PC-9 (cell line): ENCODE measurements at regions not wholly inside any gene's neighbourhood (a gene's known extent, or its start where the extent isn't known, plus 50 kb on each side); places are given as distances from the start of the nearest gene placed in this dataset.

Source experiments
- BruUV-seq: library from RNA; stranded (reverse); fragments of 400-500 nt; replicated peaks from 2 replicates; lab custom pipeline; 2021; lab: Mats Ljungman, UMichigan
- CTCF ChIA-PET: fragments of 300-600 bp; sonication (Branson Sonifier 250); formaldehyde crosslinking; loops from one replicate; lab custom pipeline; 2022; ENCODE audit warnings: antibody characterized with exemption; lab: Charles Lee
- POLR2A ChIA-PET: fragments of 300-600 bp; sonication (Branson Sonifier 250); formaldehyde crosslinking; loops from one replicate; lab custom pipeline; 2022; ENCODE audit warnings: antibody characterized with exemption; ENCODE audit not compliant: unreplicated experiment; lab: Charles Lee
- DNase-seq, 2 experiments: peaks; one replicate each; pipeline versions ENCODE4 v3.0.0 to v3.0.0-alpha.2; 2015 to 2022; ENCODE audit warnings: mixed read lengths in 1 of 2
- H2AFZ ChIP-seq: fragments of 200-600 bp; sonication (generic); 2 replicates; pipeline ENCODE4 v1.8.1; 2017; ENCODE audit warnings: antibody characterized with exemption
- H3F3A ChIP-seq: fragments of 200-600 bp; sonication (generic); 2 replicates; pipeline ENCODE4 v1.8.1; 2017; ENCODE audit warnings: antibody characterized with exemption, mild to moderate bottlenecking, low read depth; ENCODE audit not compliant: insufficient read depth
- H3K27ac ChIP-seq: fragments of 200-600 bp; sonication (generic); 2 replicates; pipeline ENCODE4 v1.6.1; 2016; ENCODE audit warnings: mixed run types
- H3K27me3 ChIP-seq: fragments of 200-600 bp; sonication (generic); 2 replicates; pipeline ENCODE4 v1.6.1; 2016; ENCODE audit warnings: low read depth, mixed run types; ENCODE audit not compliant: insufficient read depth
- H3K36me3 ChIP-seq: fragments of 200-600 bp; sonication (generic); 2 replicates; pipeline ENCODE4 v1.6.1; 2016; ENCODE audit warnings: low read depth, mixed run types
- H3K4me1 ChIP-seq: fragments of 200-600 bp; sonication (generic); replicated peaks from 2 replicates; pipeline ENCODE4 v1.6.1; 2016; ENCODE audit warnings: mixed run types; ENCODE audit not compliant: insufficient read depth
- H3K4me2 ChIP-seq: fragments of 200-600 bp; sonication (generic); 2 replicates; pipeline ENCODE4 v1.6.1; 2017; ENCODE audit warnings: mixed run types
- H3K4me3 ChIP-seq: fragments of 200-600 bp; sonication (generic); 2 replicates; pipeline ENCODE4 v1.6.1; 2016; ENCODE audit warnings: mixed run types
- H3K79me2 ChIP-seq: fragments of 200-600 bp; sonication (generic); 2 replicates; pipeline ENCODE4 v1.6.1; 2017; ENCODE audit warnings: low read depth, mixed run types
- H3K9me2 ChIP-seq: fragments of 200-600 bp; sonication (generic); 2 replicates; pipeline ENCODE4 v1.8.1; 2017; ENCODE audit warnings: mild to moderate bottlenecking; ENCODE audit not compliant: insufficient read depth
- H3K9me3 ChIP-seq: fragments of 200-600 bp; sonication (generic); 2 replicates; pipeline ENCODE4 v1.8.1; 2016; ENCODE audit warnings: low read depth; ENCODE audit not compliant: insufficient read depth
- H4K20me1 ChIP-seq: fragments of 200-600 bp; sonication (generic); 2 replicates; pipeline ENCODE4 v1.8.1; 2017; ENCODE audit not compliant: insufficient read depth
- CTCF ChIP-seq: fragments of 200-600 bp; sonication (generic); conservative IDR thresholded peaks from 2 replicates; pipeline ENCODE4 v1.6.1; 2017; ENCODE audit warnings: mixed run types, antibody characterized with exemption, mild to moderate bottlenecking, moderate library complexity
- EZH2 ChIP-seq: fragments of 200-600 bp; sonication (generic); IDR thresholded peaks from 2 replicates; pipeline ENCODE4 v1.8.0; 2017; ENCODE audit warnings: antibody characterized with exemption, low read depth
- intact Hi-C: fragments of 100-400 bp; cut with micrococcal nuclease; formaldehyde crosslinking; loops from one replicate; pipeline ENCODE4 v1.10.0; 2022; ENCODE audit not compliant: unreplicated experiment

GRCh38 chr2:220300806-220301205 lies 673.4 kb downstream of the SLC4A3 start:
- H3K36me3 ChIP-seq = no peaks in the 10 kb centered on the region
- POLR2A ChIA-PET = no interaction called here
- TF ChIP-seq EZH2 (no peak), CTCF (no peak)
- H3K27me3 ChIP-seq = no peaks in the 10 kb centered on the region
- H3K4me2 ChIP-seq = no peak overlapping the region
- CTCF ChIA-PET = no interaction called here
- DNase-seq = no peak
- no peak overlapping the region for H2AFZ ChIP-seq
- H3K4me1 ChIP-seq = no peaks in the 10 kb centered on the region
- H3K79me2 ChIP-seq = no peaks in the 10 kb centered on the region
- no peaks in the 10 kb centered on the region for H3F3A ChIP-seq
- intact Hi-C loops = no loop called here
- H3K4me3 ChIP-seq = no peak overlapping the region
- no peaks in the 10 kb centered on the region for H3K9me2 ChIP-seq
- no peaks in the 10 kb centered on the region for H4K20me1 ChIP-seq
- no peak overlapping the region for H3K27ac ChIP-seq
- H3K9me3 ChIP-seq = no peaks in the 10 kb centered on the region
- no TSS peak for BruUV-seq

GRCh38 chr2:220302756-220303155 lies 675.3 kb downstream of the SLC4A3 start:
- TF ChIP-seq CTCF = no peak
- no peak for TF ChIP-seq EZH2

GRCh38 chr2:220309215-220309614 lies 681.8 kb downstream of the SLC4A3 start:
- TF ChIP-seq CTCF = no peak
- no peak for TF ChIP-seq EZH2
- Histone ChIP-seq H3K27me3 (no peaks in the 10 kb centered on the region), H3F3A (no peaks in the 10 kb centered on the region), H3K4me1 (no peaks in the 10 kb centered on the region), H3K36me3 (no peaks in the 10 kb centered on the region), H2AFZ (no peak overlapping the region), H3K4me2 (no peak overlapping the region), H3K27ac (no peak overlapping the region), H3K9me2 (no peaks in the 10 kb centered on the region), H3K79me2 (no peaks in the 10 kb centered on the region), H3K4me3 (no peak overlapping the region), H4K20me1 (no peaks in the 10 kb centered on the region), H3K9me3 (no peaks in the 10 kb centered on the region)
- no peak for DNase-seq
- CTCF ChIA-PET = no interaction called here
- POLR2A ChIA-PET = no interaction called here
- BruUV-seq = no TSS peak
- intact Hi-C loops = no loop called here

More at GRCh38 chr2:220302756-220303155, 675.3 kb downstream of the SLC4A3 start:
- no TSS peak for BruUV-seq
- no peak overlapping the region for H2AFZ ChIP-seq
- no peaks in the 10 kb centered on the region for H3K4me1 ChIP-seq
- no peak overlapping the region for H3K27ac ChIP-seq
- intact Hi-C loops = no loop called here
- H3K4me3 ChIP-seq = no peak overlapping the region
- H3K4me2 ChIP-seq = no peak overlapping the region
- no peaks in the 10 kb centered on the region for H3F3A ChIP-seq
- no peaks in the 10 kb centered on the region for H4K20me1 ChIP-seq
- H3K9me3 ChIP-seq = no peaks in the 10 kb centered on the region
- CTCF ChIA-PET = no interaction called here
- no peaks in the 10 kb centered on the region for H3K36me3 ChIP-seq
- DNase-seq = no peak
- no peaks in the 10 kb centered on the region for H3K79me2 ChIP-seq
- no peaks in the 10 kb centered on the region for H3K9me2 ChIP-seq
- POLR2A ChIA-PET = no interaction called here
- H3K27me3 ChIP-seq = no peaks in the 10 kb centered on the region
